GM18858 (cell line): ENCODE measurements at regions not wholly inside any gene's neighbourhood (a gene's known extent, or its start where the extent isn't known, plus 50 kb on each side); places are given as distances from the start of the nearest gene placed in this dataset.

Source experiments
- ATAC-seq: cut with Tn5 transposase; IDR thresholded peaks from one replicate; pipeline ENCODE4 v1.9.1; 2021; ENCODE audit not compliant: unreplicated experiment

GRCh38 chr17:72534265-72534664 lies 413.4 kb downstream of the SOX9 start:
- ATAC-seq = no peak

- no peak for ATAC-seq
Observed at GRCh38 chr17:72534776-72535175, 414.0 kb downstream of the SOX9 start.

DNA sequence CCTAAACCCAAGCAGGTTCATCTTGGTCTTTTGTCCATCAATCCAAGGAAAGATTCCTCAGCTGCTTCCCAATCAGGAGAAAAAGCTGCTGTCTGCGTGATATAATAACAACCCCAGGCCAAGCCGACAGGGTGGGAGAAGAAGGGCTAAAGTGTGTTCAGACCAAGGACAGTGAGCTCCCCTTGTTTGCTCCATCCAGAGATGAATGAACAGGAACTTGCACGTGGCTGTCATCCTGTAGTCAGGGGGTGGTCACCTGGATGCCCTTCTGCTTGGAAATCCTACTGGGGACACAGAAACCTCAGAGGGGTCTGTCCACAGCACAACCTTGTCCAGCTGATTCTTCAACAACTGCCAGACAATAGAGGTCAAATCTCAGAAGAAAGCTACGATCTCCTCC lies 414.5 kb downstream of the SOX9 start:
- ATAC-seq = no peak

GRCh38 chr17:72535779-72536178 lies 415.0 kb downstream of the SOX9 start:
- ATAC-seq = no peak

DNA sequence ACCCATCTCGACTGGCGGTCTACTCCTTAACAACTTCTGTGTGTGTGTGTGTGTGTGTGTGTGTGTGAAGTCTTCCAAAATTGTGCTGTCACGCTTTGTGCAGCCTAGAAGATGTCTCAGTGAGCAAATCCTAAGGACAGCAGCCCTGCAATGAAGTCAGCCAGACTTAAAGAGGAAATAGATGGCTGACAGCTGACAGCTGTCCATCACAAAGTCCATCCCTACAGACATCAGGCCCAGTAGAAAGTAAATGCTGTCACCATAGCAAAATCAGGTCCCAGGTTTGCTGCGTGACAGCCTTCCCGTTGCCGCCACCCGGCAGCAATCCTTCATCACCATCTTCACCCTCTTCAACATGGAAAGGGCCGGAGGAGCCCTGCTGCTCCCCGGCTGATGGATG lies 416.0 kb downstream of the SOX9 start:
- no peak for ATAC-seq

DNA sequence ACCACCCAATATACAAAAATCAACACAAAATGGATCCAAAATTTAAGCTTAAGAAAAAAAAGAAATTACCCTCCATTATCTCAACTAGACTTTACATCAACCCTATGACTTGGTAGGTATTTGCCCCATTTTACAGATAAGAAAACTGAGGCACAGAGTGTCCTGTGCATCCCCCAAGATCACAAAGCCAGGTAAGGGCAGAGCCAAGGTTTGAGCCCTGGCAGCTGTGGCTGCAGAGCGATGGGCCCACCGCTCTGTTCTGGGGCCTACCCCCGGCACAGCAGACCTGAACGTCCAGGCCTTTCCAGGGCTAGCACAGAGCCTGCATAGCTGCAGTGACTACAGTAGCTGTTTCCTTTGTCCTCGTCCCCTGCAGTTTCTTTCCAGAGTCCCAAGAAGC lies 417.6 kb downstream of the SOX9 start:
- ATAC-seq = no peak

DNA sequence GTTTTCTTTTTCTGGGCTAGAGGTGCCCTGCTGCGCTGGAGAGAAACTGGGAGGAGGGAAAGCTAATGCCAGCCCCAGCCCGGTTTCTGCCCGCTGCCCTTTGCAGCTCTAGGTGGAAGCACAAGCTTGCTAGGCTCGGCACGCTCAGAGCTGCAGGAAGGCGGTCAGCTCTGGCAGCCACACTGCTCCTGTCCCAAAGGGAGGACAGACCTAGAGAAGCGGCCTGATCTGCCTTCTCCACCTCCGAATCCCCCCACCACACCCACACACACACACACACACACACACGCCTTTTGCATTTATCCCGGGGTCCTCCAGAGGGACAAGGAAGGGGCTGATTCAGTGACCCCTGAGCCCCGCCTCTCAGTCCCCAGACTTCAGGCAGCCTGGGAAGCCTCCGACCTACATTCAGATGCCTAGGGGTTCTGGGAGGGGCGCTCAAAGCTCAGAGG lies 418.1 kb downstream of the SOX9 start:
- ATAC-seq = no peak

GRCh38 chr17:72539981-72540897 lies 419.4 kb downstream of the SOX9 start:
- ATAC-seq = peak; percentile 71

DNA sequence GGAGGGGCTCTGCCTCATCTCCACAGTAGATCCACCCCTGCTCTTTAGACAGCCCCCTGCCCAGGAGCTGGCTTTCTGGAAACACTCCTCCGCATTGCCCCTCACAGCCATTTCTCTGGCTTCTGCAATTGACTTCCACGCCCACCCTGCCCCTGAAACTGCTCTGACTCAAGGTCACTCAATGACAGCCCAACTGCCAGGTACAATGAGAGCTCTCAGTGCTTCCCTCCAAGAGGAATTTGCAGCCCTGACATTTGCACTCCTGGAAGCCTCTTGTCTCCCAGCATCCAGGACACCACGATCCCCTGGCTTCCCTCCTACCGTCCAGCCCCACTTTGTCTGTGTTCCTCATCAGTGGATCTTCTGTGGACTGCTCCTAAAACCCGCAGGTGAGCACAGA lies 421.5 kb downstream of the SOX9 start:
- no peak for ATAC-seq

- no peak for ATAC-seq
Observed at GRCh38 chr17:72545766-72546165, 424.9 kb downstream of the SOX9 start.

GRCh38 chr17:72553051-72553755 lies 432.4 kb downstream of the SOX9 start:
- ATAC-seq = no peak

DNA sequence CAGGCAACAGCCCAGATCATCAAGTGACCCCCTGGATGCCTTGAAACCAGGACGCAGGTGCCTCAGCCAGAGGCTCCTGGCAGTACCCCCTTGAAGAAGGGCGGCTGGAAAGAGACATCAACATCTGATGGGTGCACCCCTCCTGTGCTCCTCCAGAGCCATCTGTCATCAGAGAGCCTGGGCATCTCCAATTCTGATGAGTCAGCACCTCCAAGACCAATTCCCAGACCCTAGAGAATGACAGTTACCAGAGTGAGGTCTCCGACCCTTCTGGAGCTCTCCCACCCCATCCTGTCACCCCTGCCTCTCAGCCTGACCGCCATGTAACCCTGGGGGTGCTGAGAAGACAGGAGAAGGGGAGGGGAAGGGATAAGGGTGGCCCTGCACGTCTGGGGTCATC lies 433.7 kb downstream of the SOX9 start:
- no peak for ATAC-seq

DNA sequence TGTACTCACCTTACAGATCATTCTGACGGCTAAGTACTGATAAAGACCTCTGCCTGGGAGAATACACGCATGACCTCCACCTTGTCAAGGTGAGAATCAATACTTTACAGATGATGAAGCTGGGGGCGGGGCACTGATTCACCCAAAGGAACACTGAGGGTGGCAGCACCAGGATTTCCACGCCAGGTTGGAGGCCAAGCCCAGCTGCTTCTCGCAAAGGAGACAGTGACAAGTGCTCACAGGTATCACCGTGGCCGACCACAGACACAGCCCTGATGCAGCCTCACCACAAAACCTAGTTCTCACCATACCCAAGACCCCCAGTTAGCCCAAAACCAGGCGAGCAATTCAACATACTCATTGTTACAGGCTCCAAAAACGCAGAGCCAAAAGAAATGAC lies 434.2 kb downstream of the SOX9 start:
- ATAC-seq = no peak

GRCh38 chr17:72556944-72557826 lies 436.4 kb downstream of the SOX9 start:
- no peak for ATAC-seq

DNA sequence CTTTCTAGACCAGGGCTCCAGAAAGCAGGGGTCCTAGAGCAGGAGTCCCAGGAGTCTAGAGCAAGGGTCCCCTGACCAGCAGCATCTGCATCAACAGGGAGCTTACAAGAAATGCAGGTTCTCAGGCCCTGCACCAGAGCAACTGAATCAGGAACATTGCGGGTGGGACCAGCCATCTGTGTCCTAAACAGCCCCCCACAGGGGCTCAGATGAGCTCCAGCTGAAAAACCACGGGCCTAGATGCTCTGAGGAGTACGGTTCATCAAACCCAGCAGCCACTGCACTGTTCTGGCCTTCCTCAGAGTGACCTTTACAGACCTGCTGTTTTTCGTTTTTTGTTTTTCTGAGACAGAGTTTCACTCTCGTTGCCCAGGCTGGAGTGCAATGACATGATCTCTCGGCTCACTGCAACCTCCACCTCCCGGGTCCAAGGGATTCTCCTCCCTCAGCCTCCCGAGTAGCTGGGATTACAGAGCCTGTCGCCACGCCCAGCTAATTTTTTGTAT lies 438.2 kb downstream of the SOX9 start:
- no peak for ATAC-seq

GRCh38 chr17:72560303-72561247 lies 439.8 kb downstream of the SOX9 start:
- no peak for ATAC-seq

- ATAC-seq = no peak
Observed at GRCh38 chr17:72561266-72561665, 440.4 kb downstream of the SOX9 start.

- no peak for ATAC-seq
Observed at GRCh38 chr17:72561680-72562079, 440.9 kb downstream of the SOX9 start.

DNA sequence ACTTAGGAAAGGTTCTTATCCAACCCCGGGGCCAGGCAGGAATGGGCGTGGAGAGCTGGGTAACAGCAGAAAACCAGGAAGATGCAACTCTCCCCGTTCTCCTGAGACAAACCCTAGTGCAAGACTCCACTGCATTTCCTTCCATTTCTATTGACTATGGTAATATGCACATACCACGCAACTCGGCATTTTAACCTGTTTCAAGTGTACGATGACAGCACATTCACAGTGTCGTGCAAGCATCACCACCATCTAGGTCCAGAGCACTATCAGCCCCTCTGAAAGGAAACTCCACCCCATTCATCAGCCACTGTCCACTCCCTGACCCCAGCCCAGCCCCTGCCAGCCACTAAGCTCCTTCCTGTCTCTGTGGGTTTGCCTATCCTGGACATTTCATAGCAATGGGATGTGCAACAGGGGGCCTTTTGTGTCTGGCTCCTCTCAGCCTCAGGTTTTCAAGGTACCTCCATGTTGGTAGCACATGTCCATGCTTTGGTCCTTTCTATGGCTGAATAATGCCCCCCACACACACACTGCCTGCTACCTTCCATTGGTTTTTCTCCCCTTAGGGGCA lies 441.9 kb downstream of the SOX9 start:
- no peak for ATAC-seq

GRCh38 chr17:72563952-72564351 lies 443.1 kb downstream of the SOX9 start:
- ATAC-seq = no peak
